ENCODE measurements at regions not wholly inside any gene's neighbourhood (a gene's known extent, or its start where the extent isn't known, plus 50 kb on each side); places are given as distances from the start of the nearest gene placed in this dataset.

GRCh38 chr1:90133133-90133532 is 138.2 kb downstream of the ZNF326 start:
- TF ChIP-seq CTCF (IDR thresholded peaks at IDR 0.05) (peak in 5 of 7 experiments; percentile 32 to 48 (median 41)), POLR2A (IDR thresholded peaks at IDR 0.05) (no peak)
